ENCODE measurements at regions not wholly inside any gene's neighbourhood (a gene's known extent, or its start where the extent isn't known, plus 50 kb on each side); places are given as distances from the start of the nearest gene placed in this dataset.

GRCh38 chr10:56715262-56715661 is 354.2 kb upstream of the ZWINT start:
- DNase-seq (ENCODE audit: low spot score), result no peak
- Histone ChIP-seq H3K9me3 (ENCODE audit: low read depth) (no peaks in the 10 kb centered on the region), H3K79me2 (no peaks in the 10 kb centered on the region), H3K4me1 (ENCODE audit: insufficient read depth) (no peaks in the 10 kb centered on the region), H3K4me2 (no peak overlapping the region), H3K9me2 (replicated peaks; ENCODE audit: insufficient read depth) (no peaks in the 10 kb centered on the region), H3K4me3 (no peak overlapping the region), H2AFZ (no peak overlapping the region), H3K27ac (no peak overlapping the region), H3K27me3 (no peaks in the 10 kb centered on the region), H4K20me1 (ENCODE audit: insufficient read depth, poor library complexity, severe bottlenecking) (no peaks in the 10 kb centered on the region), H3K36me3 (replicated peaks; ENCODE audit: insufficient read depth, low read depth) (no peaks in the 10 kb centered on the region)
- WGBS (ENCODE audit: low lambda C conversion rate, missing lambda C conversion rate), result 68% methylated on average over 2 of the region's 2 CpGs
- TF ChIP-seq CTCF (IDR thresholded peaks at IDR 0.05; ENCODE audit: poor library complexity) (no peak), EZH2 (IDR thresholded peaks at IDR 0.05; ENCODE audit: borderline replicate concordance) (no peak), EZH2phosphoT487 (IDR thresholded peaks at IDR 0.05; ENCODE audit: low read depth, severe bottlenecking, unreplicated experiment) (no peak)

GRCh38 chr10:56698506-56698905 is 337.4 kb upstream of the ZWINT start:
- Histone ChIP-seq H4K20me1 (ENCODE audit: insufficient read depth, poor library complexity, severe bottlenecking) (no peaks in the 10 kb centered on the region), H3K36me3 (replicated peaks; ENCODE audit: insufficient read depth, low read depth) (no peaks in the 10 kb centered on the region), H3K4me2 (no peak overlapping the region), H3K4me3 (no peak overlapping the region), H3K9me2 (replicated peaks; ENCODE audit: insufficient read depth) (no peaks in the 10 kb centered on the region), H3K79me2 (no peaks in the 10 kb centered on the region), H3K27me3 (no peaks in the 10 kb centered on the region), H3K4me1 (ENCODE audit: insufficient read depth) (no peaks in the 10 kb centered on the region), H3K27ac (no peak overlapping the region), H2AFZ (no peak overlapping the region), H3K9me3 (ENCODE audit: low read depth) (no peaks in the 10 kb centered on the region)
- DNase-seq (ENCODE audit: low spot score), result no peak
- no peak for TF ChIP-seq EZH2 (IDR thresholded peaks at IDR 0.05; ENCODE audit: borderline replicate concordance)
- no peak for TF ChIP-seq CTCF (IDR thresholded peaks at IDR 0.05; ENCODE audit: poor library complexity)
- TF ChIP-seq EZH2phosphoT487 (IDR thresholded peaks at IDR 0.05; ENCODE audit: low read depth, severe bottlenecking, unreplicated experiment), result no peak
- WGBS (ENCODE audit: low lambda C conversion rate, missing lambda C conversion rate), result 80% methylated on average over 2 of the region's 2 CpGs

GRCh38 chr10:56679578-56679977 is 318.5 kb upstream of the ZWINT start:
- no peak for DNase-seq (ENCODE audit: low spot score)

More at GRCh38 chr10:56679578-56679977, 318.5 kb upstream of the ZWINT start:
- Histone ChIP-seq H3K4me2 (no peak overlapping the region), H4K20me1 (ENCODE audit: insufficient read depth, poor library complexity, severe bottlenecking) (no peaks in the 10 kb centered on the region), H3K27me3 (no peaks in the 10 kb centered on the region), H3K9me3 (ENCODE audit: low read depth) (no peaks in the 10 kb centered on the region), H2AFZ (no peak overlapping the region), H3K4me3 (no peak overlapping the region), H3K36me3 (replicated peaks; ENCODE audit: insufficient read depth, low read depth) (no peaks in the 10 kb centered on the region), H3K27ac (no peak overlapping the region), H3K4me1 (ENCODE audit: insufficient read depth) (no peaks in the 10 kb centered on the region), H3K79me2 (no peaks in the 10 kb centered on the region), H3K9me2 (replicated peaks; ENCODE audit: insufficient read depth) (no peaks in the 10 kb centered on the region)
- TF ChIP-seq EZH2phosphoT487 (IDR thresholded peaks at IDR 0.05; ENCODE audit: low read depth, severe bottlenecking, unreplicated experiment) (no peak), CTCF (IDR thresholded peaks at IDR 0.05; ENCODE audit: poor library complexity) (no peak), EZH2 (IDR thresholded peaks at IDR 0.05; ENCODE audit: borderline replicate concordance) (no peak)

Measured in hepatocyte (in vitro differentiated cells).